Coronary artery (tissue), 2 donors: ENCODE measurements at regions not wholly inside any gene's neighbourhood (a gene's known extent, or its start where the extent isn't known, plus 50 kb on each side); places are given as distances from the start of the nearest gene placed in this dataset.

Experiments used
- DNase-seq: peaks from one replicate; pipeline ENCODE4 v3.0.0-alpha.2; 2017; ENCODE audit warnings: low spot score
- H3K27ac ChIP-seq, 2 donors: fragments of 200-600 bp; sonication (generic); one replicate each; pipeline ENCODE4 v1.5.1; 2016 to 2019
- H3K4me3 ChIP-seq: fragments of 200-600 bp; sonication (generic); 2 replicates; pipeline ENCODE4 v1.5.1; 2016; ENCODE audit warnings: mild to moderate bottlenecking, moderate library complexity
- TF ChIP-seq, protein P1 (sequence below): fragments of 200-600 bp; sonication (generic); IDR thresholded peaks from one replicate; pipeline ENCODE4 v1.5.1; 2019; ENCODE audit warnings: antibody characterized with exemption

GRCh38 chr9:115373710-115374045 is 255.7 kb upstream of the TNC start:
- Histone ChIP-seq H3K27ac (no peak overlapping the region), H3K4me3 (no peak overlapping the region)
- TF ChIP-seq, protein P1, sequence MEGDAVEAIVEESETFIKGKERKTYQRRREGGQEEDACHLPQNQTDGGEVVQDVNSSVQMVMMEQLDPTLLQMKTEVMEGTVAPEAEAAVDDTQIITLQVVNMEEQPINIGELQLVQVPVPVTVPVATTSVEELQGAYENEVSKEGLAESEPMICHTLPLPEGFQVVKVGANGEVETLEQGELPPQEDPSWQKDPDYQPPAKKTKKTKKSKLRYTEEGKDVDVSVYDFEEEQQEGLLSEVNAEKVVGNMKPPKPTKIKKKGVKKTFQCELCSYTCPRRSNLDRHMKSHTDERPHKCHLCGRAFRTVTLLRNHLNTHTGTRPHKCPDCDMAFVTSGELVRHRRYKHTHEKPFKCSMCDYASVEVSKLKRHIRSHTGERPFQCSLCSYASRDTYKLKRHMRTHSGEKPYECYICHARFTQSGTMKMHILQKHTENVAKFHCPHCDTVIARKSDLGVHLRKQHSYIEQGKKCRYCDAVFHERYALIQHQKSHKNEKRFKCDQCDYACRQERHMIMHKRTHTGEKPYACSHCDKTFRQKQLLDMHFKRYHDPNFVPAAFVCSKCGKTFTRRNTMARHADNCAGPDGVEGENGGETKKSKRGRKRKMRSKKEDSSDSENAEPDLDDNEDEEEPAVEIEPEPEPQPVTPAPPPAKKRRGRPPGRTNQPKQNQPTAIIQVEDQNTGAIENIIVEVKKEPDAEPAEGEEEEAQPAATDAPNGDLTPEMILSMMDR: no peak
- no peak for DNase-seq

DNA sequence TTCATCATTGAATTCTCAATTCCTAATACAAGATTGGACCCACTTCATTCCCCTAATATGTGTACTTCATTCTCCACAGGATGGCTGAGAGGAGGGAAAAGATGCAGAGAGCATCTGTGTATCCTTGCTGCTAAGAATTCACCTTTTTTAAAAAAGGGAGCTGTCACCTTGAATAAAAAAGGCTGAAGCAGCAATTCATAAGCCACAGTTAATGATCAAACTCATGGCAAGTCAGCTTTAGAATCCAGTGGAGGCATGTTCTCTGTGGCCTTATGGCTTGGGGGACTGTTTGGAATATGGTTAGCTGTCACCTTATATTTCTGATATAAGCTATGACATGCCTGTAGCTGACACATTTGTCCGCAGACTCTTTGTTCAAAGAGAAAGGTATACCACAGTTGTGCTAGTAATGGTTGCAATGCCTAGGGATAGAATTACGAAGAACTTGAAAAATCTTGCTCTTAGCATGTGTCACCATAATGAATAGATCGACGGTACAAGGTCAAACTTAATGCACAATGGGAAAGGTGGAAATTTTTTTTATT is 256.8 kb upstream of the TNC start:
- no peak overlapping the region for H3K27ac ChIP-seq
- TF ChIP-seq, protein P1: no peak
- DNase-seq: no peak
- H3K4me3 ChIP-seq: no peak overlapping the region

- H3K4me3 ChIP-seq: no peak overlapping the region
- no peak for DNase-seq
- no peak overlapping the region for H3K27ac ChIP-seq
- TF ChIP-seq, protein P1: no peak
Observed at GRCh38 chr9:115378241-115378640, 260.3 kb upstream of the TNC start.

DNA sequence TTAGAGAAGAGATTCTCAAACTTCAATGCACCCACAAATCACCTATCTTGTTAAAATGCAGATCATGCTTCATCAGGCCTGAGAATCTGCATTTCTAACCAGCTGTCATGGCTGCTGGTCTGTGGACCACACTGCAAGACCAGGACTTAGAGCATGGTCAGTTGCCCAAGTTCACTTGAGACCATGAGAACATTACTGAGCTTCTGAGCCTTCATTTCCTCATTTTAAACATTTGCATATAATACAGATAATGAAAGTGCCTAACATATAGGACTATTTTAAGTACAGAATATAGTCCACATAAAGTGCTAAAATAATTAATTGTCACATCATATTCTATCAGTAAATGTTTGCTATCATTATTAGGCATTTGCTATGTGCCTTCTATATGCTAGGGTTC is 260.8 kb upstream of the TNC start:
- TF ChIP-seq, protein P1: no peak
- H3K4me3 ChIP-seq: no peak overlapping the region
- no peak for DNase-seq

DNA sequence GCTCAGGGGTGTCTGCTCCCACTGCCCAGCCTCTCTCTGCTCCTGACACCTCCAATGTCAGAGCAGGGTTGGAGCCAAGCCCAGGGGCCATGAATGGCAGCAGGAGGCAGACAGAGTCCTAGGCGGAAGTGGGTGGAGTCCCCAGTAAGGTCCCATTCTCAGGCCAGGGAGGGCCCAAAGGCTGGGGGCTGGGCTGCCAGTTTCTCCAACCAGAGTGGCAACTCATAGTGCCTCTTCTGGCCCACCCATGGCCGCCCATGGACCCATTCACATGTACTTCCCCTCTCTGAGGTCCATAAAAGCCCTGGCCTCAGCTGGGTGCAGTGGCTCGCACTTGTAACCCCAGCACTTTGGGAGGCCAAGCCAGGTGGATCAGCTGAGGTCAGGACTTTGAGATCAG is 261.8 kb upstream of the TNC start:
- H3K27ac ChIP-seq: no peak overlapping the region
- DNase-seq: no peak
- TF ChIP-seq, protein P1: no peak
- no peak overlapping the region for H3K4me3 ChIP-seq

More for the DNA sequence above, 260.8 kb upstream of the TNC start:
- H3K27ac ChIP-seq: no peak overlapping the region

GRCh38 chr9:115382865-115383264 is 264.9 kb upstream of the TNC start:
- DNase-seq: no peak
- no peak overlapping the region for H3K4me3 ChIP-seq
- TF ChIP-seq, protein P1: no peak
- H3K27ac ChIP-seq: no peak overlapping the region

DNA sequence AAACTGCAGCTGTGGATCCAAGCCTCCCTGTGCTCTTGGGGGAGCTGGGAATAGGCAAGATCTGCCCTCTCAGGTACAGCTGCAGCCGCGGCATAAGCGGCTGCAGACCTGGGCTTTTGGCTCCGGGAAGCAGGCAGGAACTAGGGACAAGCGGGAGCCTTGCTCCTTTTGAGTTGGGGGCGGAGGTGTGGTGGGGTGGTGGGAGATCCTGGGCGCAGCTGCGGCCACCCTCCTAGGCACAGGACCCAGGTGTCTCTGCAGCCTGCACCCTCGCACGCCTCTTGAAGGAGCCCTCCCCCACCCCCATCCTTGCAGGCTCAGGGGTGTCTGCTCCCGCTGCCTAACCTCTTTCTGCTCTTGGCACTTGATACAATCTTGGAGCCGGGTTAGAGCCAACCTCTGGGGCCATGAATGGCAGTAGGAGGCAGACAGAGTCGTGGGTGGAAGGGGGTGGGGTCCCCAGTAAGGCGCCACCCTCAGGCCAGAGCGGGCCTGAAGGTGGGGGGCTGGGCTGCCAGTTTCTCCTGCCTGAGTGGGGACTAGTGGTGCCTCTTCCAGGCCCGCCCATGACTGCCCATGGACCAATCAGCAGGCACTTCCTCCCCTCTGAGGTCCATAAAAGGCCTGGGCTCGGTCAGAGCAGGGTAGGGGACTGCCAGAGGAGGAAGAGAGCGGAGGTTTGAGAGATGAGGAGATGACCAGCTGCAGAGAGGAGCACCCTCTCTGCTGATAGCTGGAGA is 267.6 kb upstream of the TNC start:
- DNase-seq: no peak

More for the DNA sequence above, 267.6 kb upstream of the TNC start:
- TF ChIP-seq, protein P1: no peak
- Histone ChIP-seq H3K4me3 (no peak overlapping the region), H3K27ac (no peak overlapping the region)
